C4-2B (cell line): ENCODE measurements at regions not wholly inside any gene's neighbourhood (a gene's known extent, or its start where the extent isn't known, plus 50 kb on each side); places are given as distances from the start of the nearest gene placed in this dataset.

Experiments used
- ZFX ChIP-seq: fragments of 450-650 bp; IDR thresholded peaks from 2 replicates; pipeline ENCODE4 v1.6.1; 2017
- TF ChIP-seq, protein P1 (sequence below): fragments of 450-650 bp; conservative IDR thresholded peaks from 2 replicates; pipeline ENCODE4 v1.5.1; 2017; ENCODE audit warnings: mild to moderate bottlenecking

DNA sequence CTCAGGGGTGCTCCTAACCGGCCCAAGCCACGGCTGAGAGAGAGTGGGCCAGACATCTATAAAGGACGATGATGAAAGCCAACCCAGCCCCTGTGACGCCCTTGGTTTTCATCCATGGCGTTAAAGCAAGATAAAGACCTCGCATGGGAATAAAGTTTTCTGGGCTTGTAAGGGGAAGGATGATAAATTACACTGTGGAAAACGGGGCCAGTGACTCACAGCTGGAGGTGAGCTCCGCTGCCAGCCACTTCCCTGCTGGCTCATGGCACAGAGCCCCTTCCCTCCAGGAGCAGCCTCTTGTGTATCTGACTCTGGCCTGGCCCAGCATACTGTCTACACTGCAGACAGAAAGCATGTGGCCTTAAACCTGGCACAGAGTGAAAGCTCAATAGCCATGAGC, 503.2 kb upstream of the B3GAT1 start:
- TF ChIP-seq, protein P1, sequence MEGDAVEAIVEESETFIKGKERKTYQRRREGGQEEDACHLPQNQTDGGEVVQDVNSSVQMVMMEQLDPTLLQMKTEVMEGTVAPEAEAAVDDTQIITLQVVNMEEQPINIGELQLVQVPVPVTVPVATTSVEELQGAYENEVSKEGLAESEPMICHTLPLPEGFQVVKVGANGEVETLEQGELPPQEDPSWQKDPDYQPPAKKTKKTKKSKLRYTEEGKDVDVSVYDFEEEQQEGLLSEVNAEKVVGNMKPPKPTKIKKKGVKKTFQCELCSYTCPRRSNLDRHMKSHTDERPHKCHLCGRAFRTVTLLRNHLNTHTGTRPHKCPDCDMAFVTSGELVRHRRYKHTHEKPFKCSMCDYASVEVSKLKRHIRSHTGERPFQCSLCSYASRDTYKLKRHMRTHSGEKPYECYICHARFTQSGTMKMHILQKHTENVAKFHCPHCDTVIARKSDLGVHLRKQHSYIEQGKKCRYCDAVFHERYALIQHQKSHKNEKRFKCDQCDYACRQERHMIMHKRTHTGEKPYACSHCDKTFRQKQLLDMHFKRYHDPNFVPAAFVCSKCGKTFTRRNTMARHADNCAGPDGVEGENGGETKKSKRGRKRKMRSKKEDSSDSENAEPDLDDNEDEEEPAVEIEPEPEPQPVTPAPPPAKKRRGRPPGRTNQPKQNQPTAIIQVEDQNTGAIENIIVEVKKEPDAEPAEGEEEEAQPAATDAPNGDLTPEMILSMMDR: no peak
- no peak for TF ChIP-seq ZFX
